PFSK-1 (cell line): ENCODE measurements at regions not wholly inside any gene's neighbourhood (a gene's known extent, or its start where the extent isn't known, plus 50 kb on each side); places are given as distances from the start of the nearest gene placed in this dataset.

Experiments
- FOXP2 ChIP-seq: optimal IDR thresholded peaks from 2 replicates; pipeline ENCODE3; 2011; ENCODE audit warnings: borderline replicate concordance, control low read depth, inconsistent platforms; ENCODE audit not compliant: insufficient read depth; ENCODE audit errors: extremely low read length, extremely low read depth
- POLR2AphosphoS5 ChIP-seq: IDR thresholded peaks from 2 replicates; pipeline ENCODE4 v1.6.1; 2012; ENCODE audit warnings: low read depth, mild to moderate bottlenecking, control low read depth, low read length, moderate library complexity
- REST ChIP-seq, 2 experiments: IDR thresholded peaks; 2 replicates each; pipeline versions ENCODE4 v1.6.1 to v1.8.0; 2011 to 2012; ENCODE audit warnings: low read depth in 2 of 2, low read length in 2 of 2, control low read depth in 1 of 2, inconsistent platforms in 1 of 2, mild to moderate bottlenecking in 1 of 2, moderate library complexity in 1 of 2; ENCODE audit not compliant: insufficient read depth in 1 of 2
- SIN3A ChIP-seq: IDR thresholded peaks from 2 replicates; pipeline ENCODE4 v1.6.1; 2012; ENCODE audit warnings: mild to moderate bottlenecking, low read length, moderate library complexity, borderline replicate concordance; ENCODE audit not compliant: insufficient read depth
- TAF1 ChIP-seq: IDR thresholded peaks from 2 replicates; pipeline ENCODE4 v1.6.1; 2012; ENCODE audit warnings: low read length, control low read depth, borderline replicate concordance; ENCODE audit not compliant: insufficient read depth

- TF ChIP-seq REST (IDR thresholded peaks at IDR 0.05; ENCODE audit: insufficient read depth in 1 of 2, low read depth in 2 of 2, low read length in 2 of 2) (no peak), FOXP2 (no peak), TAF1 (no peak), POLR2AphosphoS5 (no peak), SIN3A (no peak)
These were observed 693.1 kb upstream of the KIRREL3 start for GRCh38 chr11:127693686-127694085.
